SH-SY5Y (cell line): ENCODE measurements at regions not wholly inside any gene's neighbourhood (a gene's known extent, or its start where the extent isn't known, plus 50 kb on each side); places are given as distances from the start of the nearest gene placed in this dataset.

Source experiments
- GATA2 ChIP-seq: IDR thresholded peaks from 2 replicates; pipeline ENCODE4 v1.6.1; 2011; ENCODE audit warnings: mild to moderate bottlenecking, low read depth, low read length
- GATA3 ChIP-seq: IDR thresholded peaks from 2 replicates; pipeline ENCODE4 v1.6.1; 2011; ENCODE audit warnings: low read depth, mild to moderate bottlenecking, low read length, moderate library complexity

GRCh38 chr18:78730546-78730945 is 249.1 kb upstream of the SALL3 start:
- TF ChIP-seq GATA3 (no peak), GATA2 (no peak)
